ENCODE measurements at regions not wholly inside any gene's neighbourhood (a gene's known extent, or its start where the extent isn't known, plus 50 kb on each side); places are given as distances from the start of the nearest gene placed in this dataset.

GRCh38 chr4:82219346-82219745 is 154.4 kb downstream of the HNRNPD start:
- Histone ChIP-seq H3K79me2 (ENCODE audit: control insufficient read depth, insufficient read depth, low read length) (no peaks in the 10 kb centered on the region), H3K27me3 (replicated peaks in 1 of 4; ENCODE audit: control extremely low read depth in 1 of 4, control insufficient read depth in 3 of 4, insufficient read depth in 4 of 4, low read length in 3 of 4) (no peaks in the 10 kb centered on the region), H3K9ac (ENCODE audit: low read length) (no peak overlapping the region), H3K4me3 (ENCODE audit: control extremely low read depth in 1 of 5, extremely low read depth in 1 of 5, insufficient read depth in 1 of 5, low read depth in 2 of 5, low read length in 4 of 5) (no peak overlapping the region), H3K36me3 (replicated peaks in 1 of 2; ENCODE audit: control extremely low read depth in 1 of 2, control insufficient read depth in 1 of 2, extremely low read depth in 1 of 2, insufficient read depth in 2 of 2, low read length in 1 of 2) (no peaks in the 10 kb centered on the region), H4K20me1 (ENCODE audit: control insufficient read depth, insufficient read depth, low read length, poor library complexity, severe bottlenecking) (no peaks in the 10 kb centered on the region), H3K4me1 (ENCODE audit: control insufficient read depth in 2 of 2, insufficient read depth in 2 of 2, low read length in 2 of 2) (peaks cover 10 to 12% of the 10 kb centered on the region in 2 donors), H3K9me3 (ENCODE audit: control extremely low read depth in 1 of 3, control insufficient read depth in 2 of 3, insufficient read depth in 1 of 3, low read length in 2 of 3) (peaks cover 0 to 4% (median 0%) of the 10 kb centered on the region in 3 donors), H2AFZ (ENCODE audit: insufficient read depth, low read depth, low read length, poor library complexity, severe bottlenecking) (no peak overlapping the region), H3K27ac (ENCODE audit: low read length in 2 of 2) (no peak overlapping the region), H3K4me2 (replicated peaks; ENCODE audit: low read depth, low read length, poor library complexity, severe bottlenecking) (no peak overlapping the region)
- H3K4me3 Mint-ChIP-seq = no peak overlapping the region
- POLR2A ChIA-PET = no interaction called here
- CTCF ChIA-PET = interaction anchor here (1.1 to 1.4 kb wide), 2 partner anchors 25 to 374 kb away, joined by 3 to 4 read pairs; no protein-coding TSS in a partner anchor
- TF ChIP-seq CTCF (IDR thresholded peaks at IDR 0.05) (no peak), EZH2 (IDR thresholded peaks at IDR 0.05; ENCODE audit: borderline replicate concordance, insufficient read depth, low read depth, low read length, poor library complexity, severe bottlenecking) (no peak)
- intact Hi-C loops (cut with micrococcal nuclease) = loop anchor here (5.0 kb wide), 1 partner anchor 812 kb away; no protein-coding TSS in a partner anchor
- ATAC-seq (ENCODE audit: low read depth) (no peak), DNase-seq (no peak)
- H3K9me3 Mint-ChIP-seq (ENCODE audit: insufficient read depth) = no peaks in the 10 kb centered on the region
- peaks cover 5% of the 10 kb centered on the region for H3K4me1 Mint-ChIP-seq
- 92% methylated on average over 4 of the region's 6 CpGs for WGBS (ENCODE audit: insufficient coverage)
- H3K27ac Mint-ChIP-seq = no peak overlapping the region
- no peaks in the 10 kb centered on the region for H3K27me3 Mint-ChIP-seq

DNA sequence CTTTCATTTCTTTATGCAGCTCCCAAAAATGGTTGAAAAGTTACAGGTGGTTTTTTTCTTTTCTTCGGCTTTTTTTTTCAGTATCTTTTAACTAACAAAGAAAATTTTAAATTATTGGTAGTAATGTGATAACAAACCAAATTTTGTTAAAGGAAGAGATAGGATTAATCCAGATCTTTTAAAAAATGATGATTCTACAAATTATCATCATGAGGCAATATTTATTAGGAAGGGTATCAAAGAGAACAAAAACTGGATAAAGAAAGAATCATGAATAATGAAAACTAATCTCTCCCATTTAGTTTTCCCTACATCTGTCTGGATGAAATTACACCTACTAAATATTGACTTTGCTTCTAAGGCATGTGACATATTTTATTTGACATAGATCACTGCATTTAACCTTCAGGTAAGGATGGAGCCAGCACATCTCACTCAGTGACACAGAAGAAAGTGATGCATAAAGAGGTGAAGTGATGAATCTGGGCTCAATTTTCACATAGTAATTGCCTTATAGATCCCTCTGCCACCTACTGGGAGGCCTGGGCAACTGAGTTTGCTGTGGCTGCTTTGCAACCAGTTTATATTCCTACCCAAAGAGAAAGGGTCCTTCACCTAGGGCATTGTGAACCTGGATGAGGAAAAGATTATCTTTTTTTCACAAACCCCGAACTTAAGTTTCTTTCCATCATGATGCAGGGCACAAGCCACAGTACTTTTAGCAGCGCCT is 155.6 kb downstream of the HNRNPD start:
- no peak overlapping the region for H3K4me2 ChIP-seq (replicated peaks; ENCODE audit: low read depth, low read length, poor library complexity, severe bottlenecking)
- no peak for ATAC-seq (ENCODE audit: low read depth)
- H3K27ac Mint-ChIP-seq = no peak overlapping the region
- peak; percentile 8 for DNase-seq
- no peak overlapping the region for H3K9ac ChIP-seq (ENCODE audit: low read length)
- peaks cover under 1 to 6% of the 10 kb centered on the region in 2 donors for H3K4me1 ChIP-seq (ENCODE audit: control insufficient read depth in 2 of 2, insufficient read depth in 2 of 2, low read length in 2 of 2)
- CTCF ChIA-PET = no interaction called here
- H3K27me3 ChIP-seq (replicated peaks in 1 of 4; ENCODE audit: control extremely low read depth in 1 of 4, control insufficient read depth in 3 of 4, insufficient read depth in 4 of 4, low read length in 3 of 4) = no peaks in the 10 kb centered on the region
- H3K36me3 ChIP-seq (replicated peaks in 1 of 2; ENCODE audit: control extremely low read depth in 1 of 2, control insufficient read depth in 1 of 2, extremely low read depth in 1 of 2, insufficient read depth in 2 of 2, low read length in 1 of 2) = no peaks in the 10 kb centered on the region
- TF ChIP-seq CTCF (IDR thresholded peaks at IDR 0.05) (no peak), EZH2 (IDR thresholded peaks at IDR 0.05; ENCODE audit: borderline replicate concordance, insufficient read depth, low read depth, low read length, poor library complexity, severe bottlenecking) (no peak)
- no peak overlapping the region for H3K4me3 ChIP-seq (ENCODE audit: control extremely low read depth in 1 of 5, extremely low read depth in 1 of 5, insufficient read depth in 1 of 5, low read depth in 2 of 5, low read length in 4 of 5)
- no peaks in the 10 kb centered on the region for H3K9me3 Mint-ChIP-seq (ENCODE audit: insufficient read depth)
- H2AFZ ChIP-seq (ENCODE audit: insufficient read depth, low read depth, low read length, poor library complexity, severe bottlenecking) = no peak overlapping the region
- no peaks in the 10 kb centered on the region for H4K20me1 ChIP-seq (ENCODE audit: control insufficient read depth, insufficient read depth, low read length, poor library complexity, severe bottlenecking)
- 82% methylated on average over 2 of the region's 3 CpGs for WGBS (ENCODE audit: insufficient coverage)
- POLR2A ChIA-PET = no interaction called here
- H3K9me3 ChIP-seq (ENCODE audit: control extremely low read depth in 1 of 3, control insufficient read depth in 2 of 3, insufficient read depth in 1 of 3, low read length in 2 of 3) = peaks cover 0 to 4% (median 0%) of the 10 kb centered on the region in 3 donors
- H3K4me3 Mint-ChIP-seq = no peak overlapping the region
- H3K79me2 ChIP-seq (ENCODE audit: control insufficient read depth, insufficient read depth, low read length) = no peaks in the 10 kb centered on the region
- H3K27ac ChIP-seq (ENCODE audit: low read length in 2 of 2) = no peak overlapping the region
- no peaks in the 10 kb centered on the region for H3K27me3 Mint-ChIP-seq
- peaks cover 4% of the 10 kb centered on the region for H3K4me1 Mint-ChIP-seq
- intact Hi-C loops (cut with micrococcal nuclease) = loop anchor here (5.0 kb wide), 1 partner anchor 811 kb away; no protein-coding TSS in a partner anchor
